Upper lobe of left lung (tissue), 6 donors: ENCODE measurements at regions not wholly inside any gene's neighbourhood (a gene's known extent, or its start where the extent isn't known, plus 50 kb on each side); places are given as distances from the start of the nearest gene placed in this dataset.

Experiments used
- ATAC-seq, 2 donors: fragments of 200-7000 bp; cut with Tn5 transposase; one replicate each; pipeline ENCODE4 v1.9.1; 2022; ENCODE audit warnings: mild to moderate bottlenecking in 2 of 2, moderate library complexity in 2 of 2; ENCODE audit not compliant: low FRiP score in 2 of 2
- DNase-seq, 2 donors: peaks; one replicate each; pipeline ENCODE4 v3.0.0-alpha.2; 2019 to 2020
- H3K27ac ChIP-seq, 4 donors: fragments of 200-600 bp; sonication (generic); one replicate each; pipeline ENCODE4 v1.5.1; 2016 to 2019
- H3K27me3 ChIP-seq, 4 donors: fragments of 200-600 bp; sonication (generic); one replicate each; pipeline ENCODE4 v1.5.1; 2017 to 2019
- H3K36me3 ChIP-seq, 4 donors: fragments of 200-600 bp; sonication (generic); one replicate each; pipeline ENCODE4 v1.5.1; 2016 to 2019
- H3K4me1 ChIP-seq, 4 donors: fragments of 200-600 bp; sonication (generic); one replicate each; pipeline ENCODE4 v1.5.1; 2018 to 2019
- H3K4me3 ChIP-seq, 4 donors: fragments of 200-600 bp; sonication (generic); one replicate each; pipeline ENCODE4 v1.5.1; 2017 to 2019; ENCODE audit warnings: mild to moderate bottlenecking in 2 of 4, moderate library complexity in 1 of 4
- H3K9me3 ChIP-seq, 4 donors: fragments of 200-600 bp; sonication (generic); one replicate each; pipeline ENCODE4 v1.5.1; 2018 to 2019
- CTCF ChIP-seq, 6 experiments: fragments of 450-650 bp in 4 of 6; fragments of 200-600 bp in 2 of 6; sonication (generic) in 2 of 6; IDR thresholded peaks; one replicate each; pipeline ENCODE4 v1.5.1; 2016 to 2019; ENCODE audit warnings: antibody characterized with exemption in 6 of 6
- EP300 ChIP-seq, 4 donors: sonication (generic); formaldehyde crosslinking; IDR thresholded peaks; one replicate each; pipeline ENCODE4 v1.5.1; 2017; ENCODE audit warnings: antibody characterized with exemption in 4 of 4, control low read depth in 2 of 4
- POLR2A ChIP-seq, 4 donors: fragments of 450-650 bp; IDR thresholded peaks; one replicate each; pipeline ENCODE4 v1.5.1; 2016 to 2017; ENCODE audit warnings: antibody characterized with exemption in 4 of 4, mild to moderate bottlenecking in 2 of 4
- POLR2AphosphoS5 ChIP-seq, 2 donors: sonication (generic); formaldehyde crosslinking; IDR thresholded peaks; one replicate each; pipeline ENCODE4 v1.5.1; 2017; ENCODE audit warnings: antibody characterized with exemption in 2 of 2
- WGBS, 2 donors: methylation state at CpG; one replicate each; pipeline ENCODE4 v1.1.5; 2017 to 2018; 5-methylcytosine and 5-hydroxymethylcytosine counted together
- donor health status: DM: no; HTN: no; CAD: no; lungs with moderate emphysema.
- donor health status: DM: no; HTN: yes; CAD: no; lungs with severe emphysema.

GRCh38 chr12:92208613-92209121, 63.0 kb upstream of the BTG1 start:
- DNase-seq, result no peak
- peak; percentile 84 for ATAC-seq
- Histone ChIP-seq H3K36me3 (no peaks in the 10 kb centered on the region), H3K4me3 (no peak overlapping the region), H3K9me3 (no peaks in the 10 kb centered on the region), H3K27ac (peak overlapping the region; percentile 46 to 74 (median 64)), H3K4me1 (peaks cover 14 to 28% (median 16%) of the 10 kb centered on the region in 4 donors), H3K27me3 (no peaks in the 10 kb centered on the region)
- 25 to 26% methylated on average over 6 of the region's 6 CpGs for WGBS, 2 donors
- TF ChIP-seq POLR2AphosphoS5 (IDR thresholded peaks at IDR 0.05) (peak in 1 of 2 donors; percentile 59), CTCF (IDR thresholded peaks at IDR 0.05) (no peak), POLR2A (IDR thresholded peaks at IDR 0.05) (peak in 1 of 4 donors; percentile 32), EP300 (IDR thresholded peaks at IDR 0.05) (peak in 1 of 4 donors; percentile 53)

GRCh38 chr12:92206596-92206995, 61.0 kb upstream of the BTG1 start:
- Histone ChIP-seq H3K4me3 (no peak overlapping the region), H3K27me3 (no peaks in the 10 kb centered on the region), H3K9me3 (no peaks in the 10 kb centered on the region), H3K36me3 (no peaks in the 10 kb centered on the region), H3K4me1 (peaks cover 14 to 28% (median 16%) of the 10 kb centered on the region in 4 donors), H3K27ac (no peak overlapping the region)
- DNase-seq (no peak), ATAC-seq (no peak)
- WGBS, 2 donors, result 86 to 95% methylated on average over 1 of the region's 1 CpG
- no peak for TF ChIP-seq EP300 (IDR thresholded peaks at IDR 0.05)
- no peak for TF ChIP-seq CTCF (IDR thresholded peaks at IDR 0.05)
- TF ChIP-seq POLR2A (IDR thresholded peaks at IDR 0.05), result no peak
- no peak for TF ChIP-seq POLR2AphosphoS5 (IDR thresholded peaks at IDR 0.05)

- no peak for ATAC-seq
- H3K36me3 ChIP-seq, result no peaks in the 10 kb centered on the region
- H3K4me3 ChIP-seq, result no peak overlapping the region
- no peaks in the 10 kb centered on the region for H3K27me3 ChIP-seq
- no peak overlapping the region for H3K27ac ChIP-seq
- no peak for TF ChIP-seq EP300 (IDR thresholded peaks at IDR 0.05)
- no peak for TF ChIP-seq POLR2AphosphoS5 (IDR thresholded peaks at IDR 0.05)
- no peak for TF ChIP-seq POLR2A (IDR thresholded peaks at IDR 0.05)
- TF ChIP-seq CTCF (IDR thresholded peaks at IDR 0.05), result no peak
- peaks cover 14 to 28% (median 16%) of the 10 kb centered on the region in 4 donors for H3K4me1 ChIP-seq
- no peaks in the 10 kb centered on the region for H3K9me3 ChIP-seq
- WGBS, 2 donors, result 100% methylated on average over 1 of the region's 1 CpG
- no peak for DNase-seq
These were observed 60.4 kb upstream of the BTG1 start for GRCh38 chr12:92206011-92206410.

- Histone ChIP-seq H3K27me3 (no peaks in the 10 kb centered on the region), H3K4me3 (no peak overlapping the region), H3K36me3 (no peaks in the 10 kb centered on the region), H3K4me1 (no peaks in the 10 kb centered on the region), H3K27ac (no peak overlapping the region), H3K9me3 (no peaks in the 10 kb centered on the region)
- no peak for TF ChIP-seq EP300 (IDR thresholded peaks at IDR 0.05)
- no peak for TF ChIP-seq POLR2A (IDR thresholded peaks at IDR 0.05)
- TF ChIP-seq CTCF (IDR thresholded peaks at IDR 0.05), result no peak
- TF ChIP-seq POLR2AphosphoS5 (IDR thresholded peaks at IDR 0.05), result no peak
- 86 to 89% methylated on average over 6 of the region's 6 CpGs for WGBS, 2 donors
- ATAC-seq, result no peak
- DNase-seq, result no peak
These were observed 54.4 kb upstream of the BTG1 start for GRCh38 chr12:92199819-92200576.
